GM13976 (cell line): ENCODE measurements at regions not wholly inside any gene's neighbourhood (a gene's known extent, or its start where the extent isn't known, plus 50 kb on each side); places are given as distances from the start of the nearest gene placed in this dataset.

Experiments
- DNase-seq: peaks from one replicate; pipeline ENCODE4 v3.0.0; 2012; ENCODE audit warnings: low spot score
- in situ Hi-C: fragments of 300-500 bp; cut with MboI; formaldehyde crosslinking; loops from one replicate; pipeline ENCODE4 v1.12.0; 2022; ENCODE audit warnings: low sequenced_read_pairs, mixed read lengths, inconsistent platforms; ENCODE audit not compliant: unreplicated experiment
- TF ChIP-seq, protein P1 (sequence below): IDR thresholded peaks from 2 replicates; pipeline ENCODE4 v1.5.1; 2012; ENCODE audit warnings: borderline replicate concordance, mild to moderate bottlenecking; ENCODE audit not compliant: insufficient read depth; ENCODE audit errors: extremely low read depth, missing control alignments, control extremely low read depth

DNA sequence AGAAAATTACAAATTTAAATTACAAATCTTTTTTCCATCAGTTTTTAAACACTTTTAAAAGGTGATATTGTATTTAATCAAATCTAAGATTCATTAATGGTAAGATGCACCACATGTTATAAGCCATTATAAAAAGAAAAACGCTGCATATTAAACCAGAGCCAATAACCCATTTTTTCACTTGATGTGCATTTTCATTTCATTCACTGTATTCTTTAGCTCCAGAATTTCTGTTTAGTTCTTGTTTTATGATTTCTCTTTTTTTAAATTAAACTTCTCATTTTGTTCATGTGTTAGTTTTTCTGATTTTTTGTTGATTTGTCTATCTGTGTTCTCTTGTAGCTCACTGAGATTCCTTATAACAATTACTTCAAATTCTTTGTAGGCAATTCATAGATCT, 62.4 kb upstream of the MBOAT2 start:
- TF ChIP-seq, protein P1, sequence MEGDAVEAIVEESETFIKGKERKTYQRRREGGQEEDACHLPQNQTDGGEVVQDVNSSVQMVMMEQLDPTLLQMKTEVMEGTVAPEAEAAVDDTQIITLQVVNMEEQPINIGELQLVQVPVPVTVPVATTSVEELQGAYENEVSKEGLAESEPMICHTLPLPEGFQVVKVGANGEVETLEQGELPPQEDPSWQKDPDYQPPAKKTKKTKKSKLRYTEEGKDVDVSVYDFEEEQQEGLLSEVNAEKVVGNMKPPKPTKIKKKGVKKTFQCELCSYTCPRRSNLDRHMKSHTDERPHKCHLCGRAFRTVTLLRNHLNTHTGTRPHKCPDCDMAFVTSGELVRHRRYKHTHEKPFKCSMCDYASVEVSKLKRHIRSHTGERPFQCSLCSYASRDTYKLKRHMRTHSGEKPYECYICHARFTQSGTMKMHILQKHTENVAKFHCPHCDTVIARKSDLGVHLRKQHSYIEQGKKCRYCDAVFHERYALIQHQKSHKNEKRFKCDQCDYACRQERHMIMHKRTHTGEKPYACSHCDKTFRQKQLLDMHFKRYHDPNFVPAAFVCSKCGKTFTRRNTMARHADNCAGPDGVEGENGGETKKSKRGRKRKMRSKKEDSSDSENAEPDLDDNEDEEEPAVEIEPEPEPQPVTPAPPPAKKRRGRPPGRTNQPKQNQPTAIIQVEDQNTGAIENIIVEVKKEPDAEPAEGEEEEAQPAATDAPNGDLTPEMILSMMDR: no peak
- in situ Hi-C loops: no loop called here
- no peak for DNase-seq

DNA sequence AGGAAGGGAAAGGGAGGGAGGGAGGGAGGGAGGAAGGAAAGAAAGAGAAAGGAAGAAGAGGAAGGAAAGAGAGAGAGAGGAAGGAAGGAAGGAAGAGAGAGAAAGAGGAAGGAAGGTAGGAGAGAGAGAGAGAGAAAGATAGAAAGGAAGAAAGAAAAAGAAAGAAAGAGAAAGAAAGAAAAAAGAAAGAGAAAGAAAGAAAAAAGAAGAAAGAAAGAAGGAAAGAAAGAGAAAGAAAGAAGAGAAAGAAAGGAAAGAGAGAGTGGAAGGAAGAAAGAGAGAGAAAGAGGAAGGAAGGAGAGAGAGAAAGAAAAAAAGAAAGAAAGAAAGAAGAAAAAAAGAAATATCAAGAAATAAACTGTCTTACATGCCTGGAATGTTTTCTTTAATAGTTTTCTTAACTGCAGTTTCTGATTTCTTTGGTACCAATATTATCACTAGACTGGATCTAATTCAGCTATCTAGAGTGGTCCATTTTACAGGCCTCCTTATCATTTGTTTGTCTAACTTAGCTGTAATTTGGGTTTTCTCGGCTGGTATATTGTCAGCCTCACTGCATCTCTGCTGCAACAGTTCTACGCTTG, 59.6 kb upstream of the MBOAT2 start:
- DNase-seq: no peak
- in situ Hi-C loops: no loop called here
- TF ChIP-seq, protein P1: no peak

DNA sequence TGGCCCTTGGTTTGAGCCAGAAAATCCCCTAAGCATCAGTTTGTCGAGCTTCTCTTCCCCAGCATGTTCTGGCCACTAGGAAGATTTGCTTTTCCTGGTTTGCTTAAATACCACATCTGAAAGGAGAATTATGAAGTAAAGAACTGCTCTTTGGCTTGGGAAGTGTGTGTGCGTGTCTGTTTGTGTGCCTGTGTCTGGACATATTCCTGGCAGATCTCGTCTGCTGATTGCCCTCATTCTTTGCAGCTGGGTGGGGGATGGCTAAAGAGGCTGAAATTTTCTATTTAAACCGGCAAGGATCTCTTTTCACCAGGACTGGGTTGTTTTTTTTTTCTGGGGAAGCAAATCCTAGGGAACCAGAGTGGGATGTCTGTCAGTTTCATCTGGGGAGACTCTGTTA, 57.3 kb upstream of the MBOAT2 start:
- in situ Hi-C loops: no loop called here
- TF ChIP-seq, protein P1: no peak
- no peak for DNase-seq

DNA sequence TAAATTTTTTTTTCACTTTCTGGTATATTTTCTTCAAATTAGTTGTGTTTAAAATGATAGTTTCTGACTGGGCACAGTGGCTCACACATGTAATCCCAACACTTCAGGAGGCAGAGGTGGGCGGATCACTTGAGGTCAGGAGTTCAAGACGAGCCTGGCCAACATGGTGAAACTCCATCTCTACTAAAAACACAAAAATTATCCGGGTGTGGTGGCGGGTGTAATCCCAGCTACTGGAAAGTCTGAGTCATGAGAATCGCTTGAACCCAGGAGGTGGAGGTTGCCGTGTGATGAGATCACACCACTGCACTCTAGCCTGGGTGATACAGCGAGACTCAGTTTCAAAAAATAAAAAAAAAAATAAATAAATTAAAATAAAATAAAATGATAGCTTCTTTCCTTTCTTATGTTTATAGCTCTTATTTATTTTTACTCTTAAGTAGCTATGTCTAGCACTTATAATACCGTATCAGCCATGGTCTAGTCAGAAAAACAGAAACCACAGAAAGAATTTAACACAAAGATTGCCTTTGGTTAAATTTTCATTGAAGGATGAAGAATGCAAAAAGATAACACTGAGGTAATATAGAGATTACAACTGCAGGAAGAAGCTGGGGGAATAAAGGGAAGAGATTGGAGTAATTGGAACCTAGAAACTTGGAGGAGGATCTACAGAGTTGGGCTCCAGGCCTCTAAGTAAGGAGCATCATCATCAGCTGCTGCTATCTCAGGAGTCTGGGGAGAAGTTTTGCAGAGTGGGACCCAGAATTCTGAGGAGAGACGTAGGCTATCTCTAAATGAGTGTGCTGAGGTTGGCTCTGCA, 54.7 kb upstream of the MBOAT2 start:
- no peak for DNase-seq

GRCh38 chr2:9055471-9055870, 52.0 kb upstream of the MBOAT2 start:
- in situ Hi-C loops: no loop called here
- TF ChIP-seq, protein P1: no peak

More for the DNA sequence above, 54.7 kb upstream of the MBOAT2 start:
- in situ Hi-C loops: no loop called here
- TF ChIP-seq, protein P1: no peak

GRCh38 chr2:9053534-9053931, 50.0 kb upstream of the MBOAT2 start:
- DNase-seq: no peak
- TF ChIP-seq, protein P1: no peak
- in situ Hi-C loops: no loop called here

More at GRCh38 chr2:9055471-9055870, 52.0 kb upstream of the MBOAT2 start:
- DNase-seq: no peak
